ENCODE measurements at regions not wholly inside any gene's neighbourhood (a gene's known extent, or its start where the extent isn't known, plus 50 kb on each side); places are given as distances from the start of the nearest gene placed in this dataset.

DNA sequence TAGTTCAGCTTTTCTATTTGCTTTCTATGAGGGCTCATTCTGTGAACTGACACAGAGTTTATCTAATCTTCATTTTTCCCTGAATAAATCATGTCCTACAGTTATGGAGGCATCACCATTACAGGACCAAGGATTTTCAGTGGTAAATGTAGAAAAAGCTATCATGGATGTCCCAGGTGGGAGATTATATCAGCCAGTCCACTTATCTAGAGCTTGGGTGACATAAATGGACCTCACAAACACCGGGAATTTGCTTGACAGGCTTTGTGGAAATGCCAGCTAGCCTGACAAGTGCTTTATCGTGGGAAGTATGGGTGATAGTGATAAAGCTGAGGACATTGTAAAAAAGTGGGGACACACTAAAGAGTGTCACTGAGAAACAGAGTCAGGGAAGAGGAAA lies 1015.2 kb upstream of the SLIT2 start:
- Histone ChIP-seq H3K4me1 (ENCODE audit: insufficient read depth, low read length, poor library complexity, severe bottlenecking) (no peaks in the 10 kb centered on the region), H3K27me3 (replicated peaks; ENCODE audit: insufficient read depth, low read depth, low read length, poor library complexity) (no peaks in the 10 kb centered on the region), H3K4me3 (ENCODE audit: low read depth, low read length, poor library complexity, severe bottlenecking) (no peak overlapping the region), H3K27ac (ENCODE audit: low read depth, low read length, poor library complexity, severe bottlenecking) (no peak overlapping the region), H3K36me3 (ENCODE audit: insufficient read depth, low read length, poor library complexity, severe bottlenecking) (no peaks in the 10 kb centered on the region), H3K9me3 (ENCODE audit: low read depth, low read length, poor library complexity, severe bottlenecking) (no peaks in the 10 kb centered on the region)
- CTCF ChIA-PET: no interaction called here
- DNase-seq (ENCODE audit: low spot score): no peak
- no TSS peak for BruUV-seq (replicated peaks)
- TF ChIP-seq, protein P1, sequence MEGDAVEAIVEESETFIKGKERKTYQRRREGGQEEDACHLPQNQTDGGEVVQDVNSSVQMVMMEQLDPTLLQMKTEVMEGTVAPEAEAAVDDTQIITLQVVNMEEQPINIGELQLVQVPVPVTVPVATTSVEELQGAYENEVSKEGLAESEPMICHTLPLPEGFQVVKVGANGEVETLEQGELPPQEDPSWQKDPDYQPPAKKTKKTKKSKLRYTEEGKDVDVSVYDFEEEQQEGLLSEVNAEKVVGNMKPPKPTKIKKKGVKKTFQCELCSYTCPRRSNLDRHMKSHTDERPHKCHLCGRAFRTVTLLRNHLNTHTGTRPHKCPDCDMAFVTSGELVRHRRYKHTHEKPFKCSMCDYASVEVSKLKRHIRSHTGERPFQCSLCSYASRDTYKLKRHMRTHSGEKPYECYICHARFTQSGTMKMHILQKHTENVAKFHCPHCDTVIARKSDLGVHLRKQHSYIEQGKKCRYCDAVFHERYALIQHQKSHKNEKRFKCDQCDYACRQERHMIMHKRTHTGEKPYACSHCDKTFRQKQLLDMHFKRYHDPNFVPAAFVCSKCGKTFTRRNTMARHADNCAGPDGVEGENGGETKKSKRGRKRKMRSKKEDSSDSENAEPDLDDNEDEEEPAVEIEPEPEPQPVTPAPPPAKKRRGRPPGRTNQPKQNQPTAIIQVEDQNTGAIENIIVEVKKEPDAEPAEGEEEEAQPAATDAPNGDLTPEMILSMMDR (conservative IDR thresholded peaks at IDR 0.05; ENCODE audit: low read depth, low read length): no peak
- no peak for TF ChIP-seq EZH2 (IDR thresholded peaks at IDR 0.05; ENCODE audit: borderline replicate concordance, low read depth, low read length, poor library complexity, severe bottlenecking)
- POLR2A ChIA-PET (ENCODE audit: low non-redundant PET): no interaction called here
- intact Hi-C loops (cut with micrococcal nuclease; ENCODE audit: unreplicated experiment): no loop called here

DNA sequence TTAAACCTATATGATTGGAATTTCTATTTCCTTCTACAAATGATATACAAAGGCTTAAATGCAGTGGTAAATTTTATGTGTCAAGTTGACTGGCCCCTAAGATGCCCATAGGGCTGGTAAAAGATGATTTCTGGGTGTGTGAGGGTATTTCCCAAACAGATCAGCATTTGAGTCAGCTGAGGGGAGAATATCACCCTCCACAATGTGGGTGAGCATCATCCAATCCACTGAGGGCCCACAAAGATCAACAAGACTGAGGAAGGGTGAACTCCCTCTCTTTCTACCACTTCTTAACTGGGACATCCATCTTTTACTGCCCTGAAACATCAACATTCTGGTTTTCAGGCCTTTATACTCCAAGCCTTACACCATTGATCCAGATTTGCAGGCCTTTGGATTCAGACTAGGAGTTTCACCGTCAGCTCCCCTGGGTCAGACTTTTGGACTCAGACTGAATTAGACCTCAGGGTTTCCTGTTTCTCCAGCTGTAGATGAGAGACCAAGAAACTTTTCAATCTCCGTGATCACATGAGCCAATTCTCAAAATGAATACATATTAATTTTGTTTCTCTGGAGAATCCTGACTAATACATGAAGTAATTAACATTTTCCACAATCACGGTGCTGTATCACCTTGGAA lies 1020.7 kb upstream of the SLIT2 start:
- H3K27ac ChIP-seq (ENCODE audit: low read depth, low read length, poor library complexity, severe bottlenecking): no peak overlapping the region
- H3K36me3 ChIP-seq (ENCODE audit: insufficient read depth, low read length, poor library complexity, severe bottlenecking): no peaks in the 10 kb centered on the region
- POLR2A ChIA-PET (ENCODE audit: low non-redundant PET): no interaction called here
- TF ChIP-seq EZH2 (IDR thresholded peaks at IDR 0.05; ENCODE audit: borderline replicate concordance, low read depth, low read length, poor library complexity, severe bottlenecking): no peak
- TF ChIP-seq, protein P1 (conservative IDR thresholded peaks at IDR 0.05; ENCODE audit: low read depth, low read length): no peak
- no peaks in the 10 kb centered on the region for H3K4me1 ChIP-seq (ENCODE audit: insufficient read depth, low read length, poor library complexity, severe bottlenecking)
- H3K27me3 ChIP-seq (replicated peaks; ENCODE audit: insufficient read depth, low read depth, low read length, poor library complexity): no peaks in the 10 kb centered on the region
- no TSS peak for BruUV-seq (replicated peaks)
- H3K4me3 ChIP-seq (ENCODE audit: low read depth, low read length, poor library complexity, severe bottlenecking): no peak overlapping the region
- DNase-seq (ENCODE audit: low spot score): no peak
- no peaks in the 10 kb centered on the region for H3K9me3 ChIP-seq (ENCODE audit: low read depth, low read length, poor library complexity, severe bottlenecking)
- CTCF ChIA-PET: no interaction called here
- intact Hi-C loops (cut with micrococcal nuclease; ENCODE audit: unreplicated experiment): no loop called here

DNA sequence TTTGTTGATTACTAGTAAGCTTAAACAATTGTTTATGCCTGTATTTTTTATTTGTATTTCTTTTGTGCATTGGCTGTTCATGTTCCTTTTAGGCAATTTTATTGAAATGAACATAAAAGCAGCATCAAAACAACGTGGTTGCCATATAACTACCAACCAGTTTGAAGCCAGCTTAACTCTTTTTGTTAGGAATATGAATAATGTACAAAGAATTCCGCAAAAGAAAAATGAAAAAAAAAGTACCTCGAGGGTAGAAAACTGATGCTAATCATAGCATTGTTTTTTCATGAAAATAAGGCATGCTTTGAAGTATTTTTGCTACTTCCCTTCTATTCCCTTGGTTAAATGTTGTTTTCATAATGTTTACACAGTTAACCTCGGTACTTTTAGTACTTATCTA lies 1024.0 kb upstream of the SLIT2 start:
- Histone ChIP-seq H3K4me1 (ENCODE audit: insufficient read depth, low read length, poor library complexity, severe bottlenecking) (no peaks in the 10 kb centered on the region), H3K27ac (ENCODE audit: low read depth, low read length, poor library complexity, severe bottlenecking) (no peak overlapping the region), H3K4me3 (ENCODE audit: low read depth, low read length, poor library complexity, severe bottlenecking) (no peak overlapping the region), H3K36me3 (ENCODE audit: insufficient read depth, low read length, poor library complexity, severe bottlenecking) (no peaks in the 10 kb centered on the region), H3K9me3 (ENCODE audit: low read depth, low read length, poor library complexity, severe bottlenecking) (no peaks in the 10 kb centered on the region), H3K27me3 (replicated peaks; ENCODE audit: insufficient read depth, low read depth, low read length, poor library complexity) (no peaks in the 10 kb centered on the region)
- intact Hi-C loops (cut with micrococcal nuclease; ENCODE audit: unreplicated experiment): loop anchor here (10.0 kb wide), 3 partner anchors 1197 to 1457 kb away; no protein-coding TSS in a partner anchor
- ChIA-PET POLR2A (ENCODE audit: low non-redundant PET) (no interaction called here), CTCF (no interaction called here)
- TF ChIP-seq EZH2 (IDR thresholded peaks at IDR 0.05; ENCODE audit: borderline replicate concordance, low read depth, low read length, poor library complexity, severe bottlenecking): no peak
- TF ChIP-seq, protein P1 (conservative IDR thresholded peaks at IDR 0.05; ENCODE audit: low read depth, low read length): no peak
- BruUV-seq (replicated peaks): no TSS peak
- no peak for DNase-seq (ENCODE audit: low spot score)
